ENCODE measurements at regions not wholly inside any gene's neighbourhood (a gene's known extent, or its start where the extent isn't known, plus 50 kb on each side); places are given as distances from the start of the nearest gene placed in this dataset.

DNA sequence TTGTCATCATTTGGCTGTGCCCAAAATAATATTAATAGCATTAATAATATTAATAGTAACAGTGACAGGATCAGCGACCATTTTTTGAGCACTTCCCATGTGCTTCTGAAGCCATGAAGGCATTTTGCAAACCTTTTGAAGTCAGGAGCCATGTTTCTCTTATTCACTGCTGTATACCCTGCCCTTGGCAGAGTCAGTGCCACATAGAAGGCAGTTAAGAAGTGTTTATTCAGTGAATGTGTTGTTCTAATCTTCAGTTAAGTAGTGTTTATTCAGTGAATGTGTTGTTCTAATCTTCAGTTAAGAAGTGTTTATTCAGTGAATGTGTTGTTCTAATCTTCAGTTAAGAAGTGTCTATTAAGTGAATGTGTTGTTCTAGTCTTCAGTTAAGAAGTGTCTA lies 319.7 kb upstream of the NAV3 start:
- CTCF ChIA-PET (ENCODE audit: low intra/inter-chr PET ratio) = no interaction called here
- no peaks in the 10 kb centered on the region for H3K27me3 ChIP-seq (ENCODE audit: control insufficient read depth in 2 of 2, insufficient read depth in 2 of 2, low read length in 2 of 2)
- H3K4me2 ChIP-seq (ENCODE audit: insufficient read depth, low read length) = no peak overlapping the region
- H3K4me3 ChIP-seq = no peak overlapping the region
- DNase-seq (ENCODE audit: extremely low read depth in 1 of 4, low spot score in 3 of 4) (no peak), ATAC-seq (no peak), FAIRE-seq (no peak)
- in situ Hi-C loops (cut with MboI) = no loop called here
- 0% methylated on average over 1 of the region's 1 CpG for WGBS (ENCODE audit: insufficient coverage, low coverage, missing lambda C conversion rate)
- BruUV-seq (replicated peaks) = no TSS peak
- H3K36me3 ChIP-seq (ENCODE audit: control insufficient read depth, insufficient read depth, low read length) = no peaks in the 10 kb centered on the region
- H4K20me1 ChIP-seq (replicated peaks; ENCODE audit: control insufficient read depth, insufficient read depth, low read length) = no peaks in the 10 kb centered on the region
- intact Hi-C loops (cut with micrococcal nuclease) = no loop called here
- no peaks in the 10 kb centered on the region for H3K79me2 ChIP-seq (ENCODE audit: control insufficient read depth, insufficient read depth, low read length)
- H2AFZ ChIP-seq (ENCODE audit: low read depth, low read length) = no peak overlapping the region
- H3K9ac ChIP-seq (ENCODE audit: insufficient read depth in 1 of 2, low read depth in 2 of 2, low read length in 2 of 2) = no peak overlapping the region
- no peak overlapping the region for H3K27ac ChIP-seq (ENCODE audit: extremely low read depth, low read depth, low read length)
- POLR2A ChIA-PET = no interaction called here
- H3K9me1 ChIP-seq (ENCODE audit: control insufficient read depth, insufficient read depth, low read length) = no peaks in the 10 kb centered on the region
- no peaks in the 10 kb centered on the region for H3K4me1 ChIP-seq (replicated peaks in 1 of 2; ENCODE audit: control insufficient read depth in 2 of 2, insufficient read depth in 2 of 2, low read length in 2 of 2)
- TF ChIP-seq ZBTB8A (IDR thresholded peaks at IDR 0.05; ENCODE audit: partially characterized antibody) (no peak), HNRNPK (IDR thresholded peaks at IDR 0.05; ENCODE audit: low read depth, low read length, poor library complexity, severe bottlenecking) (no peak), ZNF217 (CRISPR knock-in tag; IDR thresholded peaks at IDR 0.05) (no peak), SAFB2 (IDR thresholded peaks at IDR 0.05; ENCODE audit: borderline replicate concordance, low read depth, low read length, severe bottlenecking) (no peak), NEUROD1 (IDR thresholded peaks at IDR 0.05; ENCODE audit: borderline replicate concordance, low read depth, low read length, partially characterized antibody) (no peak), MCM3 (IDR thresholded peaks at IDR 0.05) (no peak), MTA2 (IDR thresholded peaks at IDR 0.05; ENCODE audit: low read depth) (no peak)
- no peaks in the 10 kb centered on the region; the same call in 1 of the 2 replicates for H3K9me3 ChIP-seq (replicated peaks; ENCODE audit: control insufficient read depth, insufficient read depth, low read depth, low read length)

DNA sequence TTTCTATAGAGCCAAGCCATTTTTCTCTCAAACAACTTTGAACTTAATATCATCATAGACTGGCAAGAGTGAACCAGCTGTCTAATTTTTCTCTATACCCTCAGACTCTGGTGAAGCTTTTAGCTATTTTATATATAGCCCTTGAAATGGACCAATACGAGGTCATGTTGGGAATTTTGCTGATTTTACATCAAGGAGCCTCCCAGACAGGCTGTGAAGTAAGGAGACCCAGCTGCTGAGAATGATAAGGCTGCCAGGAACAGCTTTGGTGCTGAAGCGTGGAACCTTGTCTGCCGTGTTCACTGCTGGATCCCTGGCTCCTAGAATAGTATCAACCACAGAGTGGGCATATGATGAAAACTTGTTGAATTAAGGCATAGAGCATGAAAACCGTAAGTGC lies 326.2 kb upstream of the NAV3 start:
- DNase-seq (ENCODE audit: extremely low read depth in 1 of 4, low spot score in 3 of 4) (no peak), FAIRE-seq (no peak), ATAC-seq (no peak)
- intact Hi-C loops (cut with micrococcal nuclease) = no loop called here
- no peak overlapping the region for H3K27ac ChIP-seq (ENCODE audit: extremely low read depth, low read depth, low read length)
- no peak for TF ChIP-seq MAFF (IDR thresholded peaks at IDR 0.05; ENCODE audit: low read length)
- TF ChIP-seq, protein P1, sequence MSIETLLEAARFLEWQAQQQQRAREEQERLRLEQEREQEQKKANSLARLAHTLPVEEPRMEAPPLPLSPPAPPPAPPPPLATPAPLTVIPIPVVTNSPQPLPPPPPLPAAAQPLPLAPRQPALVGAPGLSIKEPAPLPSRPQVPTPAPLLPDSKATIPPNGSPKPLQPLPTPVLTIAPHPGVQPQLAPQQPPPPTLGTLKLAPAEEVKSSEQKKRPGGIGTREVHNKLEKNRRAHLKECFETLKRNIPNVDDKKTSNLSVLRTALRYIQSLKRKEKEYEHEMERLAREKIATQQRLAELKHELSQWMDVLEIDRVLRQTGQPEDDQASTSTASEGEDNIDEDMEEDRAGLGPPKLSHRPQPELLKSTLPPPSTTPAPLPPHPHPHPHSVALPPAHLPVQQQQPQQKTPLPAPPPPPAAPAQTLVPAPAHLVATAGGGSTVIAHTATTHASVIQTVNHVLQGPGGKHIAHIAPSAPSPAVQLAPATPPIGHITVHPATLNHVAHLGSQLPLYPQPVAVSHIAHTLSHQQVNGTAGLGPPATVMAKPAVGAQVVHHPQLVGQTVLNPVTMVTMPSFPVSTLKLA (conservative IDR thresholded peaks at IDR 0.05) = no peak
- no peak for TF ChIP-seq ASH1L (IDR thresholded peaks at IDR 0.05; ENCODE audit: borderline replicate concordance, low read depth, partially characterized antibody)
- no peak for TF ChIP-seq ZBTB8A (IDR thresholded peaks at IDR 0.05; ENCODE audit: partially characterized antibody)
- no peak for TF ChIP-seq RFX1 (IDR thresholded peaks at IDR 0.05)
- TF ChIP-seq WHSC1 (IDR thresholded peaks at IDR 0.05; ENCODE audit: low read length) = no peak
- TF ChIP-seq PRMT5 (CRISPR knock-in tag; IDR thresholded peaks at IDR 0.05) = no peak
- TF ChIP-seq GABPB2 (CRISPR knock-in tag; conservative IDR thresholded peaks at IDR 0.05) = no peak
- no peak overlapping the region for H3K4me2 ChIP-seq (ENCODE audit: insufficient read depth, low read length)
- no TSS peak for BruUV-seq (replicated peaks)
- H3K4me3 ChIP-seq = no peak overlapping the region
- H3K9me3 ChIP-seq (replicated peaks; ENCODE audit: control insufficient read depth, insufficient read depth, low read depth, low read length) = 0 out of 2 replicates have a peak, but pooled peaks cover 3% of the 10 kb centered on the region
- 4% methylated on average over 4 of the region's 4 CpGs for WGBS (ENCODE audit: insufficient coverage, low coverage, missing lambda C conversion rate)
- H3K9me1 ChIP-seq (ENCODE audit: control insufficient read depth, insufficient read depth, low read length) = no peaks in the 10 kb centered on the region
- in situ Hi-C loops (cut with MboI) = no loop called here
- H2AFZ ChIP-seq (ENCODE audit: low read depth, low read length) = no peak overlapping the region
- no peaks in the 10 kb centered on the region for H3K36me3 ChIP-seq (ENCODE audit: control insufficient read depth, insufficient read depth, low read length)
- POLR2A ChIA-PET = no interaction called here
- no peaks in the 10 kb centered on the region for H3K27me3 ChIP-seq (ENCODE audit: control insufficient read depth in 2 of 2, insufficient read depth in 2 of 2, low read length in 2 of 2)
- CTCF ChIA-PET (ENCODE audit: low intra/inter-chr PET ratio) = no interaction called here
- H3K79me2 ChIP-seq (ENCODE audit: control insufficient read depth, insufficient read depth, low read length) = no peaks in the 10 kb centered on the region
- no peaks in the 10 kb centered on the region for H4K20me1 ChIP-seq (replicated peaks; ENCODE audit: control insufficient read depth, insufficient read depth, low read length)
- H3K9ac ChIP-seq (ENCODE audit: insufficient read depth in 1 of 2, low read depth in 2 of 2, low read length in 2 of 2) = no peak overlapping the region
- no peaks in the 10 kb centered on the region for H3K4me1 ChIP-seq (replicated peaks in 1 of 2; ENCODE audit: control insufficient read depth in 2 of 2, insufficient read depth in 2 of 2, low read length in 2 of 2)
